Stomach (tissue), 8 donors: ENCODE measurements at regions not wholly inside any gene's neighbourhood (a gene's known extent, or its start where the extent isn't known, plus 50 kb on each side); places are given as distances from the start of the nearest gene placed in this dataset.

Experiments
- DNase-seq, 2 donors: peaks; one replicate each; pipeline versions ENCODE4 v3.0.0 to v3.0.0-alpha.2; 2013 to 2019
- H3K27ac ChIP-seq, 5 donors: fragments of 200-600 bp in 4 of 5; sonication (generic) in 4 of 5; one replicate each; pipeline ENCODE4 v1.5.1; 2013 to 2019; ENCODE audit warnings: mild to moderate bottlenecking in 1 of 5, moderate library complexity in 1 of 5
- H3K27me3 ChIP-seq, 3 donors: fragments of 200-600 bp; sonication (generic); one replicate each; pipeline ENCODE4 v1.5.1; 2017 to 2019; ENCODE audit warnings: mixed run types in 1 of 3
- H3K36me3 ChIP-seq, 4 donors: fragments of 200-600 bp; sonication (generic); 1 replicate in 3 of 4; 2 replicates in 1 of 4; pipeline ENCODE4 v1.5.1; 2016 to 2019
- H3K4me1 ChIP-seq, 4 donors: fragments of 200-600 bp; sonication (generic); one replicate each; pipeline ENCODE4 v1.5.1; 2016 to 2019
- H3K4me3 ChIP-seq, 4 donors: fragments of 200-600 bp; sonication (generic) in 3 of 4; one replicate each; pipeline ENCODE4 v1.5.1; 2016 to 2019; ENCODE audit warnings: mild to moderate bottlenecking in 1 of 4
- H3K9me3 ChIP-seq, 4 donors: fragments of 200-600 bp; sonication (generic); one replicate each; pipeline ENCODE4 v1.5.1; 2016 to 2019
- EP300 ChIP-seq: sonication (generic); formaldehyde crosslinking; IDR thresholded peaks from one replicate; pipeline ENCODE4 v1.6.1; 2017; ENCODE audit warnings: antibody characterized with exemption
- POLR2A ChIP-seq, 4 donors: fragments of 450-650 bp; IDR thresholded peaks; one replicate each; pipeline ENCODE4 v1.6.1; 2016; ENCODE audit warnings: antibody characterized with exemption in 4 of 4, control low read depth in 2 of 4, mild to moderate bottlenecking in 1 of 4, moderate library complexity in 1 of 4
- POLR2AphosphoS5 ChIP-seq, 3 donors: sonication (generic); formaldehyde crosslinking; IDR thresholded peaks; one replicate each; pipeline ENCODE4 v1.6.1; 2016; ENCODE audit warnings: antibody characterized with exemption in 3 of 3
- WGBS, 5 donors: extraction: QIAGEN DNeasy Blood & Tissue Kit in 3 of 5; methylation state at CpG; one replicate each; pipeline versions ENCODE4 v1.1.5 to v1.1.7; 2013 to 2018; 5-methylcytosine and 5-hydroxymethylcytosine counted together
- intact Hi-C: fragments of 100-400 bp; cut with DNase I; formaldehyde crosslinking; loops from one replicate; pipeline ENCODE4 v1.15.1; 2023; ENCODE audit warnings: low total_unique reads
- TF ChIP-seq, protein P1 (sequence below), 7 experiments: fragments of 450-650 bp in 4 of 7; fragments of 200-600 bp in 3 of 7; sonication (generic) in 3 of 7; IDR thresholded peaks; one replicate each; pipeline ENCODE4 v1.5.1; 2016 to 2019; ENCODE audit warnings: antibody characterized with exemption in 7 of 7, control low read depth in 2 of 7, mild to moderate bottlenecking in 1 of 7
- donor health status: healthy with polysubstance abuse.
- donor health status: Bipolar disorder and iron deficiency.
- donor health status: healthy.

DNA sequence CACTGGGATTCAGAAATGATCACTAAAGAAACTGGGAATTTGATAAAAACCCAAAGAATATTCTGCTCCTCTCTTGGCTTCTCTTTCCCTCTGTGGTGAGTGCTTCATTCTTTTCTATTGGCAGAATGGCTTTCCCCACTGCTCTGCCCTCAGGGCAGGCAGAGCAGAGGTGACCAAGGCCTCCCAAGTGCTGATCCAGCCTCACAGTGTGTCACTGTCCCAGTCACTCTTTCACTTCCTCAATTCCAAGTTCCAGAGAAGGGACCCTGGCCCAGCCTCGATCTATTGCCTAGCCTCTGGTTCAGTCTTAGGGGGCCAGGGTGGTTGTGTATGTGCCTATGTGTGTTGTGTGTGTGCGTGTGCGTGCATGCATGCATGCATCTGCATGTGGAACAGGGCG lies 180.6 kb upstream of the TMTC4 start:
- 89 to 98% (median 89%) methylated on average over 4 of the region's 4 CpGs for WGBS, 5 donors
- H3K9me3 ChIP-seq = no peaks in the 10 kb centered on the region
- no peak for DNase-seq
- H3K27ac ChIP-seq = no peak overlapping the region
- H3K4me1 ChIP-seq = no peaks in the 10 kb centered on the region
- TF ChIP-seq, protein P1, sequence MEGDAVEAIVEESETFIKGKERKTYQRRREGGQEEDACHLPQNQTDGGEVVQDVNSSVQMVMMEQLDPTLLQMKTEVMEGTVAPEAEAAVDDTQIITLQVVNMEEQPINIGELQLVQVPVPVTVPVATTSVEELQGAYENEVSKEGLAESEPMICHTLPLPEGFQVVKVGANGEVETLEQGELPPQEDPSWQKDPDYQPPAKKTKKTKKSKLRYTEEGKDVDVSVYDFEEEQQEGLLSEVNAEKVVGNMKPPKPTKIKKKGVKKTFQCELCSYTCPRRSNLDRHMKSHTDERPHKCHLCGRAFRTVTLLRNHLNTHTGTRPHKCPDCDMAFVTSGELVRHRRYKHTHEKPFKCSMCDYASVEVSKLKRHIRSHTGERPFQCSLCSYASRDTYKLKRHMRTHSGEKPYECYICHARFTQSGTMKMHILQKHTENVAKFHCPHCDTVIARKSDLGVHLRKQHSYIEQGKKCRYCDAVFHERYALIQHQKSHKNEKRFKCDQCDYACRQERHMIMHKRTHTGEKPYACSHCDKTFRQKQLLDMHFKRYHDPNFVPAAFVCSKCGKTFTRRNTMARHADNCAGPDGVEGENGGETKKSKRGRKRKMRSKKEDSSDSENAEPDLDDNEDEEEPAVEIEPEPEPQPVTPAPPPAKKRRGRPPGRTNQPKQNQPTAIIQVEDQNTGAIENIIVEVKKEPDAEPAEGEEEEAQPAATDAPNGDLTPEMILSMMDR (IDR thresholded peaks at IDR 0.05) = no peak
- TF ChIP-seq EP300 (no peak), POLR2AphosphoS5 (IDR thresholded peaks at IDR 0.05) (no peak), POLR2A (IDR thresholded peaks at IDR 0.05) (no peak)
- intact Hi-C loops = no loop called here
- H3K4me3 ChIP-seq = no peak overlapping the region
- no peaks in the 10 kb centered on the region for H3K27me3 ChIP-seq
- H3K36me3 ChIP-seq = no peaks in the 10 kb centered on the region

DNA sequence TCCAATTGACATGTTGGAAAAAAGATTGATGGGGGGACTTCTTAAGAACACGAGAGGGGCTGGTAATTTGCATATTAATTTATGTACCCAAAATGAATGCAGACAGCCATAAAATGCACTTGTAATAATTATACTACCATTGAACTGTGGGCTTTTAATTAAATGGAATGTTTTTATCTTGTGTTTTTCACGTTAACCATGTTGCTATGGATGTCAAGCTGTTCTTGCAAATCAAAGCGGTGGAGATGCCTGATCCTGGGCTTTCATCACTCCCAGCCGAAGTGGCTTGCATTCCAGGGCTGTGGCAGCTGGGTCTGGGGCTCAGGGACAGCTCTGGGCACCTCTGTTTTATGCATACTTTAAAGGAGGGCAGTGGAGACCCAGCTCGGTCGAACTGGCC lies 179.4 kb upstream of the TMTC4 start:
- no peak for DNase-seq
- intact Hi-C loops = no loop called here
- no peaks in the 10 kb centered on the region for H3K4me1 ChIP-seq
- H3K27ac ChIP-seq = no peak overlapping the region
- no peak overlapping the region for H3K4me3 ChIP-seq
- no peaks in the 10 kb centered on the region for H3K36me3 ChIP-seq
- no peaks in the 10 kb centered on the region for H3K27me3 ChIP-seq
- no peaks in the 10 kb centered on the region for H3K9me3 ChIP-seq
- TF ChIP-seq POLR2AphosphoS5 (IDR thresholded peaks at IDR 0.05) (no peak), POLR2A (IDR thresholded peaks at IDR 0.05) (no peak), EP300 (no peak)
- TF ChIP-seq, protein P1 (IDR thresholded peaks at IDR 0.05) = no peak
- WGBS, 5 donors = 44 to 48% (median 46%) methylated on average over 6 of the region's 6 CpGs

DNA sequence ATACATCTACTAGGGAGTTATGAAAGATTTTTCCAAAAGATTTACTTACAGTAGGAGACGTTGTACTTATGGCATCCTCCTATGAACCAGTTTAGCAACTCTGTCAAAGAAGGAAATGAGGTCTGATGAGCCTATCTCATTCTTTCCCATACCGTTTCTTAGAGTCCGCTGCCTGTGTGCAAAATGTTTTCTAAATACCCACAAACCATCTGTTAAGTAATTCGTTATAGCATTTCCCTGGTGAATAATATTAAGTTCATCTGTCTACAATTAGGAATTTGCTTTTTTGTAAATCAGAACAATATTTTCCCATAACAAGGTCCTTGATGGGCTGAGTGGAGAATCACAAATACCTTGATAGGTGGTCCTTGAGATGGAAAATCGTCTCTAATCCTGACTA lies 178.8 kb upstream of the TMTC4 start:
- Histone ChIP-seq H3K36me3 (no peaks in the 10 kb centered on the region), H3K9me3 (no peaks in the 10 kb centered on the region), H3K4me3 (no peak overlapping the region), H3K27me3 (no peaks in the 10 kb centered on the region), H3K27ac (no peak overlapping the region), H3K4me1 (no peaks in the 10 kb centered on the region)
- intact Hi-C loops = no loop called here
- TF ChIP-seq, protein P1 (IDR thresholded peaks at IDR 0.05) = no peak
- TF ChIP-seq POLR2AphosphoS5 (IDR thresholded peaks at IDR 0.05) (no peak), EP300 (no peak), POLR2A (IDR thresholded peaks at IDR 0.05) (no peak)
- WGBS, 5 donors = 52 to 66% (median 57%) methylated on average over 5 of the region's 5 CpGs
- DNase-seq = no peak

DNA sequence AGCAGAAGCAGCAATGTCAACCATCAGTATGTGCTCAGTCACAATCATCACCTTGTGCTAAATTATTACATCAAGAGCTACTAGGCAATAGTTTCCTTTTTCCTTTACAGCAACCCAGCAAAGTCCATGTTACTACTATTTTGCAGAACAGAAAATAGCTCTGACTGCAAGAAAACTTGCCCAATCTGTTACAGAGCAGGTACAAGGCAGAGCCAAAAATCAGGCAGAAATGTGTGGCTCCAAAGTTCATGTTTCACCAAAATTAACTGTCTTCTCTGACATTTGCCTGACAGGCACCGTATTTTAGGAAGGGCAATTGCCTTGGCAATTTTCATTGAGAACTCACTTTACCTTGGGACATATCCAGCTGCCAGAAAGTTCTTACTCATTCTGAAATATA lies 177.6 kb upstream of the TMTC4 start:
- Histone ChIP-seq H3K4me3 (no peak overlapping the region), H3K9me3 (no peaks in the 10 kb centered on the region), H3K36me3 (no peaks in the 10 kb centered on the region), H3K4me1 (no peaks in the 10 kb centered on the region), H3K27me3 (no peaks in the 10 kb centered on the region), H3K27ac (no peak overlapping the region)
- WGBS, 5 donors = 65 to 77% (median 75%) methylated on average over 1 of the region's 1 CpG
- no peak for TF ChIP-seq EP300
- no peak for TF ChIP-seq POLR2AphosphoS5 (IDR thresholded peaks at IDR 0.05)
- TF ChIP-seq, protein P1 (IDR thresholded peaks at IDR 0.05) = no peak
- TF ChIP-seq POLR2A (IDR thresholded peaks at IDR 0.05) = no peak
- intact Hi-C loops = no loop called here
- DNase-seq = no peak
